HG03159 (cell line): ENCODE measurements at regions not wholly inside any gene's neighbourhood (a gene's known extent, or its start where the extent isn't known, plus 50 kb on each side); places are given as distances from the start of the nearest gene placed in this dataset.

Experiments
- ATAC-seq: cut with Tn5 transposase; IDR thresholded peaks from one replicate; pipeline ENCODE4 v1.9.1; 2021; ENCODE audit warnings: mild to moderate bottlenecking, moderate library complexity; ENCODE audit not compliant: unreplicated experiment

DNA sequence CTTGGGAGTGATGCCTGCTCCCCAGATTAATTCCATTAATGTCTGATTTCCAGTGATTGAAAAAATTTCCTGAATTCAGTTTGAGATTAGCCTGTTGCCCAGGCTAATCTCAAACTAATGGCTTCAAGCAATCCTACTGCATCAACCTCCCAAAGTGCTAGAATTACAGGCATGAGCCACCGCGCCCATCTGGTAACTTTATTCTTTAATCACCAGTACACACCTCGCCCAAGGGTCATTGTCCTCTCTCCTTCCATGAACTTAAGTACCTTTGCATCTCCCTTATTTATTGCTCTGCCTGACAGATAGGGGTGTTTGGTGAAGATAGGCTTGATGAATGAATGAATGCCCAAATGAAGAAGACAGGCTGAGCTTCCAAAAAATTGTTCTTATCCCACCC lies 366.5 kb downstream of the SIPA1L2 start:
- ATAC-seq: no peak

DNA sequence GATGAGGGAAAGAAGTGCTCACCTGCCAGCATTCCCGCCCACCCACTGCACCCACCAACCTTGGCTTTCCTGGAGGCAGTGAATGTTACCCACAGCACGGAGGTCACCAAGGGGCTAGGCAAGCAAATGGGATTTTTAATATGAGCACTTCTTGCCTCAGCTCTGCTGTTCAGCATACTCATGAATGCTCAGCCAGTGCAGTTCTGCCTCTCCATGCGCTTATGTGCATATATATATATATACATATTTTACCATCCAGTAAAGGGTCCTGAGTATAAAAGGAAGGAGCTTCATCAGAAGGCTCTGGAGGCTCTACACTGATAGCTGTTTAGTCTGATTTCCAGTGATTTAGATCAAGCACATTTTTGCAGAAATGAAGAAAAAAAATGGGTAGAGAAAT lies 366.9 kb downstream of the SIPA1L2 start:
- ATAC-seq: no peak

DNA sequence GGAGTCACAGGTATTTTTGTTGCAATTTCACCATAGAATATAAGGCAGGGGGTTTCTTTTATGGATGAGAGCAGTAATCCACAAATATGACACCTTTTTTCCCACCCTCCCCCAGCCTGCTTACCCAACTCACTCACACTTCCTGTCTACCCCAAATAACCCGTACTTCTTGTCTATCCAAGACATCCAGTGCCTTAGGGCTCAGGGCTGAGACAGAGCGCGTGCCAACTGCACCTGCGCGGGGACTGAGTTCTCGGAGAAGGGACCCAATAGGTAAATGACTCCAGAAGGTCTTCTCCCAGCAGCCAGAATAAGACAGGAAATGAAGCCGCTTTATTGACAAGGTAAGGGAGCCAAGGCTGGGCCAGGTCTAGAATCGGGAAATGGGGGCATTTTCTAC lies 369.1 kb downstream of the SIPA1L2 start:
- no peak for ATAC-seq

DNA sequence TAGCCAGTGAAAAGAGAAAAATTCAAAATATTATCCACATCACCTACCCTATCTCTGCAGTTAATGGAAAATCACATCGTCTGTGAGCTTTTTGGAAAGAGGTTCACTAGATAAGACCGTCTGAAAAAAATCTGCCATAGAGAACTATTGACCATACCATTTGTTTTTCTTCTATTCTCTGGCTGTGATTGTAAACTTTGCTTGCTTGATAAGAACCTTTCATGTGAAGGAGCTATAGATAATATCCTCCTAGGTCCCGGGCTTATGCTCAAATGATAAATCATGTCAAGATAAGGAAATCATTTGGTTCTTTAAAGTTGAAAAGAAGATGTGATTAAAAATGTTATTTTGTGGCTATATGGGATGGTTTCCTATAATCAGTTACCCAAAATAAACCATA lies 369.9 kb downstream of the SIPA1L2 start:
- no peak for ATAC-seq

DNA sequence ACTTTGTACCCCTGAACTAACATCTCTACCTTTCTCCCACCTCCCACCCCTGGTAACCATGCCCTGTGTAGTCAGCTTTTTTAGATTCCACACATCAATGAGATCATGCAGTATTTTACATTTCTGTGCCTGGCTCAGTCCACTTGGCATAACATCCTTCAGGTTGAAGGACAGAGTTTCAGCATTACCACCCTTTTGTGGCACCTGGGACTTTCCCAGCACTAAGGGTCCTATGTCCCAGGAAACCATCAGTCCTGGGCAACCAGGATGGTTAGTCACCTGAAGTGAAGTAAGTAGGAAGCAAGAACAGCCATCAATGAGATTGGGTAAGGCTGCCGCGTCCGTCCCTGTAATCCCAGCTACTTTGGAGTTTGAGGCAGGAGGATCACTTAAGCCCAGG lies 370.6 kb downstream of the SIPA1L2 start:
- no peak for ATAC-seq

DNA sequence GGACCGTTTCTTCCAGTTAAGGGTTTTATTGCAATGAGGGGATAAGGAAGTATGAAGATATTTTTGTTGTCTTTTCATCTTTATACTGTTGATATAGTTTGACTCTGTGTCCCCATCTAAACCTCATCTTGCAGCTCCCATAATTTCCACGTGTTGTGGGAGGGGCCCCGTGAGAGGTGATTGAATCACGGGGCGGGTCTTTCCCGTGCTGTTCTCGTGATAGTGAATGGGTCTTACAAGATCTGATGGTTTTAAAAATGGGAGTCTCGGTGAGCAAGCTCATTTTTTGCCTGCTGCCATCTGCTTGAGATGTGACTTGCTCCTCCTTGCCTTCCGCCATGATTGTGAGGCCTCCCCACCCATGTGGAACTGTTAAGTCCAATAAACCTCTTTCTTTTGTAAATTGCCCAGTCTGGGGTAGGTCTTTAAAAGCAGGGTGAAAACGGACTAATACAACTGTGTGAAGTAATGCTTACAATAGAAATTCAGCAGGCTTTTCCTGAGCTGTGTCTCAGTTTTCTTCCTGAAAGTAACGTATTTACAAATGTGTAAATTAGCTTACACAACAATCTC lies 377.3 kb downstream of the SIPA1L2 start:
- no peak for ATAC-seq

DNA sequence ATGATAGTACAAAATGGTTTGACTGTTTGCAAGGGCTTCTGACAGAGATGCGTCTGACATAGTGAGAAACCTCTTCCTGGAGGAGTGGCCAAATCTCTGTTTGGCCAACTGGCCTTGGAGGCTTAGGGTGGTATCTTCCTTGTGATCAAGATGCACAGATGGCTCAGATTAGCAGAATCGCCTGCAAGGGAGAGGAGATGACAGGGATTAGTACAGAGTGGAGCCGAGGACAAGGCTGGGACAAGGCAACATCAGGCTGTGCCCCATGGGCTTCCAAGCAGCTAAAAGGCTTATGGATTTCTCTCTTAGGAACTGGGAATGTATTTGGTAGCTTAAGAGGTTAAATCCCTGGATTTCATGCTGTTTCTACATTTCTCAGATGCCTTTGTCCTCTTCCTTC lies 379.1 kb downstream of the SIPA1L2 start:
- ATAC-seq: no peak

DNA sequence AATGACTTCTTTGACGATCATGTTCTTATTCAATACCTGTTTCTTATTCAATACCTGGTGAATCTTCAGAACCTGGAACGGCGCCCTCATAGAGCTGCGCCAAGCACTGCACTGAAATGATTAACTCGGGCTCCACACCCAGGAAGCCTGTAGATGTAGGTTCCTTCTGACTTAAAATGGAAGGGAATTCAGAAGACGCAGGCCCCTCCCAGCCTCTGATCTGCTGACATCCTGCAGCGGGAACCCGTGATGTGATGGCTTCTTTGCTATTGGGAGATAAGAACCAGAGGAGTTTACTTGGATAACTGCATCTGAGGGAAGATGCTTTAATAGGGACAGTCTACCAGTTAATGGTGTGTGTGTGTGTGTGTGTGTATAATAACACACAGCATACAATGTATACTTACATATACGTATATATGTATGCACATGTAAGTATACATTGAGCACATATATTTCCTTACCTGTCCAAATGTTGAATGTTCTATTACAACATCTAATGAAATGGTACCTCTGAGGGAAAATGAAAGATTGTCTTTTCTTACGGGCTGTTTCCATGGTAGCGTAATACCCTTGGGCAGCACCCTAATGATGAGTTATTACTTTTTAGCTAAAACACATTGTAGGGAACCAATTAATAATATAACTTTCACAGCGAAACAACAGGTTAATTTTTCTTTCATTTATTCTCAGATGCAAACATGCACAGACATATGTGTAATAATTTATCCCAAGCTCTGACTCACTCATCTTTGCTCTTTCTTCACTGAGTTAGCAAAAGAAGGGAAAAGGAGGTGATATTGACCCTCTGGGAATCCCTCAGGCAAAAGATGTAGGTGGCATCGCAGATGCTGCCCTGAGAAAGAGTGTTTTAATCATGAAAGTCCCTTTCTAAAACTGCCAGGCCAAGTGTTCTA lies 379.8 kb downstream of the SIPA1L2 start:
- no peak for ATAC-seq

DNA sequence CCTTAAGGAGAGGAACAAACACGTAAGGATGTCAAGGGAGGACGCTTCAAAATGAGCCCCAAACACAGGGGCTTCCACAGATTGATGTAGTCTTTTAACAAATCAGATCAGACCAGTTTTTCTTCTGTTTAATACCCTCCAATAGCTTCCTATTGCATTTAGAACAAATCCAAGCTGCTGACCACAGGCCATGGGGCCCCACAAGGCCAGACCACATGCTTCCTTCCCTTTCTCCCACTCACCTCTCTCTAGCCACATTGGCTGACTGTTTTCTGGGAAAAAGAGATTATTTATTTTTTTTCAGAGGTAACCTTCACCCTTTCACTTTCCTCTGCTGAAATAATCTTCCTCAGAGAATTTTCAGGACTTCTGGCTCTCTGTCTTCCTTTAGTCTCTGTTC lies 380.6 kb downstream of the SIPA1L2 start:
- no peak for ATAC-seq

DNA sequence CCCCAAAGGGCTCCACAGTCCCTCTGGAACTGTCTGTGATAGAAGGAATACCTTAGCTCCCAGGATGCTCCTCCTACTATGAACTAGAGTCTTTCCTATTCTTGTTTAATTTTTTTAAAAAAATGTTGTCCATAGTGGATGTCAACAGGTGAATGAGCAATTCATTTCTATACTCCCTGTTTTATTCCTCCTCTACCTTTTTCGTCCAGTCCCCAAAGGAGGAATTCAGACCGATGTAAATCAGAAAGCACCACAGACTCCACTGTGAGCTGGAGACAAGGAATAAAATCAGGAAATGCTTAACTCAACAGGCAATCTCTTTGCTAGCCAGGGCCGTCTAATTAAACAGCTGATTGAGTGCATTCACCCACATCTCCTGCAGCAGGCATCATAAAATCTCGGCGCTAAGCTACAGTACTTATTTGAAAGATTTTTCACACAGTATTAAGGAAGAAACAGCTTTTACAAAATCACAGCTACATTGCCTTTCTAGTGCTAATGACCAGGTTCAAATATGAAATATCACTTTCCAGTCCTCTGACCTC lies 381.6 kb downstream of the SIPA1L2 start:
- ATAC-seq: no peak

DNA sequence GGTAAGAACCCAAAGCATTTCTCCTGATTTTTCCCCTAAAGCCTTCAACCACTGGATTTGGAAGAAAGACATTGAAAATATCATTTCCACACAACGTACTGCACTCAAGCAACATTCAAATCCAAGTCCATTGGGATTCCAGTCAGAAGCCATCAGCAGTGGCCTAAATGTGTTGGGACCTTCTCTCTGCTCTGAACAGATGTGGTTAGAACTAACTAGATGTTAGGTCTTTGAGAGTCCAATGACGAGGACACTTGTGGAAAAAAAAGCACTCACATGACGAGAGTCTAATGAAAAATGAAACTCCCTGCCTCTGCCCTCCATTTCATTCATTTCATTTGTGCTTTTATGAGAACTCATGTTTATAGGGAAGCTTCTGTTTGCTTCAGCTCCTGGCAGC lies 382.3 kb downstream of the SIPA1L2 start:
- no peak for ATAC-seq

DNA sequence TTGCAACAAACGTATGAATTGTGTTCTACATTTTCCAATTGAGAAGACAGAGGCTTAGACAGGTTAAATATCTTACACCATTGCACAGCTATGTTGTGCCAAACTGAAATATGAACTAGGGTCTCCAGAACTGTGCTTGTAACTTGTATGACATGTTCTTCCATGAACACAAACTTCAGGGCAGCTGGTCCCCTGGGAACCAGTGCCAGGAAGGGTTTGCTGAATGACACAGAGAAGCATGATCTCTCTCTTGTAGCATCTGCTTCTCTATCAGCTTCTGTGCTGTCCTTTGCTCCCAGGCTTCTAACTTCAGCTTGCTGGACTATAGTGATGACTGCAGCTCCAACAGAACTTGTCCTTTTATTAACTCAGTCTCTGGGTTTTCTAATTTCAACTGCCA lies 385.5 kb downstream of the SIPA1L2 start:
- ATAC-seq: no peak

DNA sequence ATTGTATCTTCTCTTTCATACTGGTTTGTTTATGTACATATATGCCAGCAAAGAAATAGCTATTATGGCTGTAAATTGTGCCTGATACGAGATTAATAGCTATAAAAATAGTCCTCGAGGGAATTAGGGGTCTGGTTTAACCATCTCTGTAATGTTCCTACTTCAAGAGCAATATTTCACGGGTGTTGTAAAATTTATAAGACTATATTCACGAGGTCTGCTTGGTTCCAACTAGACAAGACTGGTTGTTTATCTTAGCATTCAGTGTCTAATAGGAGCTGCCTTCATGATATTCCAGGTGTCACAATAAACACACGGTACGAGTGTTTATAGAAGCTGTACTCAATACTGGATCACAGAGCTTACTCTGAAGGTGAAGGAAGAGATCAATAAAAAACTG lies 389.9 kb downstream of the SIPA1L2 start:
- ATAC-seq: no peak

DNA sequence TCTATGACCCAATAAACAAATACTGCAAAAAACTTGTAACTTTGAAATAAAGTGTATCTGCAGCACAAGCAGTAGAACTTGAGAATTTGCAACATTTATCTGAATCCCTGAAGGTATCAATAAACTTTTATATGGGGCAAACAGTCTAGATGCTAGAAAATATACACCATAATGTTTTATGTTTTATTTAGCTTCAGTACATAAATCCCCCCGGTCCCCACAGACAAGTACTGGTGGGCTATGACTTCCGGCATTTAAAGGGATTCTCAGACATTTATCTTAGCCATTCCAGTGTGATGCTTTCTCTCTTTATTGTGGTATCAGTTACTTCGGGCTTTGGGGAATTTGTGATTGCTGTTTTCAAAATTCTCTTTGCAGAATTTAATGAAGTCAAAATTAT lies 390.4 kb downstream of the SIPA1L2 start:
- ATAC-seq: no peak

DNA sequence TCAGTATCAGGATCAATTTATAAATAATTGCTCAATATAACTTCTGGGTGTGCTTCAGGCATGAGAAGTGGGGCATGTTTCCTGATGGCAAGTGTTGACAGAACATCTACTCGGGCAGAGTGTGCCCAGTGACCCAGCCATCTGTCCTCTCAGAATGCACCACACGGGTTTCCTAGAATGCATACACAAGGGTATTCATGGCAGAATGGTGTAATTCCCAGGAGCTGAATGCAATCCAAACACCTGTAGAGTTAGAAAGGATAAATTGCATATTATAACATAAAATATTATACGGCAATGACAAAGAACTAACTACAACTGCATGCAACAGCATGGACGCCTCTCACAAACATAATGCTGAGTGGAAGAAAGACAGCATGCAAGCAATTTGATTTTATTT lies 391.9 kb downstream of the SIPA1L2 start:
- no peak for ATAC-seq

DNA sequence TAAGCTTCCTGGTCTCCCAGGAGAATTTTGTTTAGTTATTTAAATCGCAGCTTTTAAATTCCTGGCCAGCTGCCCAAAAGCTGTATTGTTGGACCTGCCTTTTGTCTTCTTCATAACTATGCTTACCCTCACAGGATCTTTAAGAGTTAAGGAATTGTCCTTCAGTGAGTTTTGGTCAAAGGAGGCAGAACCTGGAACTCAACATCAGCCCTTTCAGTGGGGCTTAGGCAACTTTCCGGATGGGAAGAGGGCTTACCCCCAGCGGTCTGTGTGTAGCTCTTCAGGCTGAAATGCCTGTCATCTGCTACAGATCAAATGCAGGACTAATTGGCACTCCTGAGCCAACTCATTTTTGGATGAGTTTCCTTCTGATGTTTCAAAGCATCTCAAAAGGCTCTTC lies 402.6 kb downstream of the SIPA1L2 start:
- ATAC-seq: no peak

DNA sequence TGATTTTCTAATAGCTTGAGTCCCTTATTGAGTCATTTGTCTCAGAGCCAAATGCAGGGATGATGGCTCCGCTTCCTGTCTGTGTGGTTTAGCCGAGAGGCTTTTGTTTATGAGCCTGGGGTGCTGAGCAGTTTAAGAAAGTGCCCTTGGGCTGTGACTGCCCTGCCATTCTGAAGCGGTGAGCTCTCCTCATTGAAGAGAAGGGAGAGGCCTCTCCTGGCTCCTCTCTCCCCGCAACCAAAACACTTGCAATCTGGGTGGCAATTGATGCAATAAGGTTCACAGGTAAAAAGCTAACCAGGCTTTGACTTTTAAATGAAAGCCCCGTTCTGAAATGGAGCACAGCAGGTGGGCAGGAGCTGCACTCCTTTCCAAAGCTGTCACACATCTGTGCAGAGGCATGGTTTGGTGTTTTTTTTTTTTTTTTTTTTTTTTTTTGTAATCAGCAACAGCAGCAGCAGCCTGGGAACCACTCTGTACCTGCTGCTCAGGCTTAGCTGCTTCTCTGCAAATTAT lies 403.7 kb downstream of the SIPA1L2 start:
- ATAC-seq: no peak

DNA sequence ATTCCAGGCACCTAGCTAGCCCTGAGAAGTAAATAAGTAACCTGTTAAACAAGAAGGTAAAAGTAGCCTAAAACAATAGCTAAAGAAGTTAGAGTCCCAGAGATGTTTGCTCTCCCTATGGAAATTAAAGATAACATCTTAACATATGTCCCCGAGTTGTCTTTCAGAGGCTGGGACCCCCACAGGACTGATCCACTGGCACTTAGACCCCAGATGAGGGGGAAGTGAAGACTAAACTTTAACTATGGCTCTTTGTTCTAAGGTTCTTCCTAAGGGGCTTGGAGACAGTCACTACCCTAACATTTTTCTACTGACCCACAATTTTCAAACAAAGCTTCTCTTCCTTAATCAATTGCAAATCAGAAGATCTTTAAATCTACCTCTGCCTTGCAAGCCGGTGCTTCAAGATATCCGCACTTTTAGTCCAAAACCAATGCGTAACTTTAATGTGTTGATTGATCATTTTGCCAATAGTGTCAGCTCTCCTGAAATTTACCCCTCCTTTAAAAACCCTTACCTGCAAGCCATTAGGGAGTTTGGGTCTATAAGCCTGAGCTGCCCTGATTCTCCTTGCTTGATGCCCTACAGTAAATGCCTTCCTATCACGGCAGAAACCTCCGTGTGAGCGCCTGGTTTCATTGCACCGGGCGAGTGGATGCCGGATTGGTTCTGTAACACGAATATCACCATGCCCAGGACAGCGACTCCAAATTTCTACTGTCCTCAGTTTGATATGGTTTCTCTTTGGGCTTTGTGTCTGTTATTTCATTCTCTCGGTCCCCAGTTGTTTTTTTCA lies 404.4 kb downstream of the SIPA1L2 start:
- ATAC-seq: no peak

DNA sequence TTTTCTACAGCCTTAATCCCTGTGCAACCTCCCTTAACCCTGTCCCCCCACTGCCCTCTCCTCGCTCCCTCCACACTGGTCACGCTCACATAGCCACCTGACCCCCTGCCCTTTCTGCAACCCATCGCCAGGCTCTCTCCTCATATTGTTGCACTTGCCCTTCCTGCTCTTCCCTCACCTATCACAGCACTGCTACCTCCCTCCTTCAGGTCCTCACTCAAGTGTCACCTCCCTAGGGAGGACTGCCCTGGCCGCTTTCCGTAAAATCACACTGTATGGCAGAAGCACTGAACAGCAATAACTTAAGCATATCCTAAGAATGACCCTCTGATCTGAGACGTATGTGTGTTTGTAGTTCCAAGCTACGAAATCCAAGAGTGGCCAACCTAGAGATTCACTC lies 406.0 kb downstream of the SIPA1L2 start:
- ATAC-seq: no peak

DNA sequence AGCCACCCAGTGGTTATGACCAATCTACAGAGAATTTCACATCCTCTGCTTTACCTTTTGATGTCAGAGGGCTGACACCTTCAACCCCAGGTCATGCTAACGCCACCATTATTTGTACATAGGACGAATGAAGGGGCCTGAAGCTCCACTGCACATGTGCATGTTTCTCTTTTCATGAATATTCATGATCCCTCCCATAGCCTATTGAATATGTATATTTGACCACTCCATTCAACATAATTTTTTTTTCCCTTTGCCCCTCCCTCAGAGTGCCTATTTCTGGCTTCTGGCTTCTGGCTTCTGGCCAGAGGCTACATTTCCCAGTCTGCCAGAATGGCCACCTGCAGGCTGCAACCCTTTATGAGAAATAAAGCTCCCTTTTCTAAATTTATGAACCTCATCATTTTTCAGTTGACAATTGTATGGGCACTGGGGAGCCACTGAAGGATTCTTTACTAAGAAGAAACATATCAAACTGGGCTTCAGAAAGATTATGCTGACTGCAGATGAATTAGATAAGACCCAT lies 406.7 kb downstream of the SIPA1L2 start:
- no peak for ATAC-seq

DNA sequence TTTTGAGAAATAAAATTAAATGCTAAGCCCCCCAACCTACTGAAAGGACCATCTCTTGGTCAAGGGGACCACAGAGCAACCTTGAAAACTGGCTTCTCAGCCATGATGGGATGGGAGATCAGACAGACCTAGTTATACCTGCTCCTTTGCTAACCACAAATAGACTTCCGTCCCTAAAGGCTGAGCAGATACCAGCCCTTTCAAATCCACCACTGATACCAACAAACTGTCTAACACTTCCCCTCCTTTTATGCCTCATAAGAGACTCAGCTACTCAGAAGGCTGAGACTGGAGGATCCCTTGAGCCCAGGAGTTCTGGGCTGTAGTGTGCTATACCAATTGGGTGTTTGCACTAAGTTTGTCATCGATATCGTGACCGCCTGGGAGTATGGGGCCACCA lies 407.3 kb downstream of the SIPA1L2 start:
- ATAC-seq: no peak
